HS-5 (cell line): ENCODE measurements at regions not wholly inside any gene's neighbourhood (a gene's known extent, or its start where the extent isn't known, plus 50 kb on each side); places are given as distances from the start of the nearest gene placed in this dataset.
"Not testable (repeated sequence)": the region's sequence is repeated elsewhere in the genome, so short reads cannot be mapped to it uniquely, and the experiment has no call there.

ENCODE experiments used
- DNase-seq: peaks from one replicate; pipeline ENCODE4 v3.0.0-alpha.2; 2012; ENCODE audit warnings: low read depth

DNA sequence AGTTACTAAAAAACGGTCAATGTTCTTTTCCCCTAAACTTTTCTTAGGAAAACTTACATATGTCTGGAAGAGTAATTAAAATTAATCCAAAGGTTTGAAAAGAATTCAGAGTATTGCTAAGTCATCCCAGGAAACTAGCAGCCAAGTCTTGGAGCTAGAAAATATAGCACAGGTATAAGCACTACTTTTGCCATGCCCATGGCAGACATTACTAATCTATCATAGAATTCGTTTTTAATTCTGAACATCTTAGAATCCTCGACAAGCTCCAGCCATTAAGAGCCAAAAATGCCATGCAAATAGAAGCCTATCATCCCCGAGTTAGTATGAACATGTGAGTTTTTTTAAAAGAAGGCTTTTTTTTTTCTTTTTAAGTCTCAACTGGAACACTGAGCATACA lies 395.0 kb downstream of the ZEB2 start:
- no peak for DNase-seq

DNA sequence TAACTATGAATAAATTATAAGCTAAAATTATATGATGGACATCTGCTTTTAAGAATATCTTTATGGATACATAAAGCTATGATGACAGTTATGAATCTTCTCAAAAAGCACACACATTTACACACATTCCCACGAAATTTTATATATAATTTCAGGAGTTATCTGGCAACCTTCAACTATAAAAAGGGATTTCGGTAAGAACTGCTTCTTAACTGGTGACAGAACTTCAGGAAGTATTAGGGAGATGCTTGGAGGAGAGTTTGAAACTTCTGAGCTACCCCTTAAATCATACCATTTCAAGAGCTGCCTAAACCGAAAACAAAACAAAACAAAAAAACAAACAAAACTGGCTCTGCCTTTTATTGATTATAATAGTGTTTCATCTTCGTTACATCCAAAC lies 399.4 kb downstream of the ZEB2 start:
- DNase-seq, result no peak

DNA sequence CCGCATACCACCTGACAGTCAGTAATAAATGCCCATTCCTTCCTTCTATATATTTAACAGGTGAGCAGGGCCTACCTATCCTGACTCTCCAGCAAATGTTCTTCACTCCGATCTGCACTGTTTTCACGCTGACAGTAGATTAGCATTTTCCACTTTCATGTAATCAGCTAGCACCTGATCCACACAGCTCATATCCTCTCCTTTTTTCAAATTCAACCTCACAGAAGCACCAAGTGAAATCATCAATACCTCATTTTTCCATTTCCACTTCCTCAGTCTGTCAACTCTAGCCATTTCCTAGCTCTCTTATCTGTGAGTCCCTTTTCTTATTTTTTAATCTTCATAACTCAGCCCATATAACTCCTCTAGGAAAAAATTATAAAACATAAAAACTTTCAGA lies 402.8 kb downstream of the ZEB2 start:
- no peak for DNase-seq

GRCh38 chr2:144115739-144116291 lies 404.1 kb downstream of the ZEB2 start:
- DNase-seq, result no peak

DNA sequence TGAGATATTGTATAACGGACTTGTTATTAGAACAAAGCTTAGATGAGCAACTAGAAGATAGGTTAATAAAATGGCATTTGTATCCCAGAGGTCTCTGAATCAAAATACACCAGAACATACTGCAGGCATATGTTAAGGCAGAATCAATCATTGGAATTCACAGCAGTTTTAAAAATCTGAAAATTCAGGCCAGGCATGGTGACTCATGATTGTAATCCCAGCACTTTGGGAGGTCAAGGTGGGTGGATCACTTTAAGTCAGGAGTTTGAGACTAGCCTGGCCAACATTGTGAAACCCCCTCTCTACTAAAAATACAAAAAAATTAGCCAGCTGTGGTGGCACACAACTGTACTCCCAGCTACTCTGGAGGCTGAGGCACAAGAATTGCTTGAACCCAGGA lies 405.2 kb downstream of the ZEB2 start:
- DNase-seq, result no peak

DNA sequence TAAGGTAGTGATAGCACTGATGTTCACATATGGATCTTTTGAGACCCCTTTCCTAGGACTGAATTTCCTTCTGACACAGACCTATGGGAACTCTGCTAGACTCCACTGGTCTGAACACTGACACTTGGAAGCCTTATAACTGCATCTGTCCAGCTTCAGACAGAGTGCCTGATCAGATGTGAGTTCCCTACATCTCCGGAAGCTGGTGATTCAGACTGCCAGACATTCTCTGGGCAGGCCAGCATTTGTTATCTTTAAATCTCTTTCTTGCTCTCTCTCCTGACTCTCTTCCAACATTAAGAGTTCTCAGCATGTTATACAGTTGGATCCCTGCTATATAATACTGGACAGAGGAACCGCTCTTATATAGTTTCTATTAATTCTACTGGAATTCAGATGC lies 408.5 kb downstream of the ZEB2 start:
- DNase-seq, result no peak

- not testable (repeated sequence) for DNase-seq
Observed at GRCh38 chr2:144106104-144106503, 413.8 kb downstream of the ZEB2 start.

- no peak for DNase-seq
Observed at GRCh38 chr2:144102386-144102785, 417.5 kb downstream of the ZEB2 start.

- DNase-seq, result peak; percentile 73
Observed at GRCh38 chr2:144099780-144100377, 420.0 kb downstream of the ZEB2 start.

DNA sequence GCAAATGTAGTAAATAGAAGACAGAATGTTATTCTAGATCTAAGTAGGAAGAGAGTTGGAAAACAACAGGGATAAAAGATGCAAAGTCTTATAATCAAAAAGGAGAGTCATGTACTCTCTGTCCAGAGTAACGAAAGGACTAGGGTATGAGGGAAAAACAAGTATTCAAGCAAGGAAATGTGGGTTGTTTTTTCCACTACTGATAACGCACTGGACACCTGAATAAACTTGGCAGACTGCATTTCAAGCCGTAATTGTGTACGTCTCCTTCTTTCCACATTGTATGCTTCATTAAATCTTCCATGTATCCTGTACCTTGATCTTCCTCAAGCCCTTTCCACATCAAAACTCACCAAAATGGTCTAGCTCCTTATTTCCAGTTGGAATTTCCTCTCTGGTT lies 420.6 kb downstream of the ZEB2 start:
- DNase-seq, result no peak

- DNase-seq, result no peak
Observed at GRCh38 chr2:144097440-144098225, 422.3 kb downstream of the ZEB2 start.

DNA sequence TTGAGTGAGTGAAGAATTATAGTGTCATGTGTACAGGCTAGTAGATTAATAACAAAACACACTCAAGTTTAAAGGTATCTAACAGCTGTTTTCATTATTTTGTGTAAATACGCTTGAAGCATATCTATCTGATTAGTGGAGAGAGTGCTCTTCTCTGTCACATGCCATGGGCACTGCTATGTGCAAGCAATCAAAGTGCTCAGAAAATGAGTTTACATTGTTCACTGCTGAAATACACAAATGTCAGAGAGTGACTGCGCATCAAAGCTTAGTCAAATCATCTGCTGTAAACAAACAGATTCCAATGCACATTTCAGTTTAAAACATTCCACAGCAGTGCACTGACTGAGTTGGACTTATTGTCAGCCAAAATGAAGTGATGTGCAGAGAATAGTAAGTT lies 423.4 kb downstream of the ZEB2 start:
- no peak for DNase-seq

DNA sequence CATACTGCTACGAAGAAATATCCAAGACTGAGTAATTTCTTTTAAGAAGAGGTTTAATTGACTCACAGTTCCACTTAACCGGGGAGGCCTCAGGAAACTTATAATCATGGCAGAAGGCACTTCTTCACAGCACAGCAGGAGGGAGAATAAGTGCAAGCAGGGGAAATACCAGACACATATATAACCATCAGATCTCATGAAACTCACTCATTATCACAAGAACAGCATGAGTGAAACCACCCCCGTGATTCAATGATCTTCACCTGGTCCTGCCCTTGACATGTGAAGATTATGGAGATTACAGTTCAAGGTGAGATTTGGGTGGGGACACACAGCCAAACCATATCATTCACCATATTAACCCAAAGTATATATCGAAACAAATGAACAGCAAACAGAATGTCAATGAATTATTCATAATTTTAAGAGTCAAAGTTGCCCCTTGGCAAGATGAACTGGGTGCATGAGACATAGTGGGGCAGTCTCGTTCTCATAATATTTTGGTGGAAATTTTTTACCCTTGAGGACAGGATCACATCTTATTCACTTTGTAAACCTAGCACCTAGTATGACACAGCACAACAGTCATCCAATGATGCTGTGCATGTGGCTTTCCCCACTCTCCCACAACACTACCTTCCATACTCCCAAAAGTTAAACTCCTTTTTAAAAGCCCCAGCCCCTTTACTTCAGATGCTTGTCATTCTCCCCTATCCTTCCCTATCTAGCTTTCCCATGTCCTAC lies 425.3 kb downstream of the ZEB2 start:
- no peak for DNase-seq

- DNase-seq, result no peak
Observed at GRCh38 chr2:144091622-144092021, 428.3 kb downstream of the ZEB2 start.

DNA sequence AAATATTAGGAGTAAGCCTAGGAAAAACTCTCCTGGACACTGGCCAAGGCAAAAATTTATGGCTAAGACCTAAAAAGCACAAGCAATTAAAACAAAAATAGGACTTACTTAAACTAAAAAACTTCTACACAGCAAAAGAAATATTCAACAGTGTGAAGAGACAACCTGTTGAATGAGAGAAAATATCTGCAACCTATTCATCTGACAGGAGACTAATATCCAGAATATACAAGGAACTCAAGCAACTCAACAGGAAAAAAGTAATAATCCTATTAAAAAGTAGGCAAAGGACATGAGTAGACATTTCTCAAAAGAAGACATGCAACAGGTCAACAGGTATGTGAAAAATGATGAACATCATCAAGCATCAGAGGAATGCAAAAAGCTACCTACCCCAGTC lies 431.1 kb downstream of the ZEB2 start:
- DNase-seq, result no peak

DNA sequence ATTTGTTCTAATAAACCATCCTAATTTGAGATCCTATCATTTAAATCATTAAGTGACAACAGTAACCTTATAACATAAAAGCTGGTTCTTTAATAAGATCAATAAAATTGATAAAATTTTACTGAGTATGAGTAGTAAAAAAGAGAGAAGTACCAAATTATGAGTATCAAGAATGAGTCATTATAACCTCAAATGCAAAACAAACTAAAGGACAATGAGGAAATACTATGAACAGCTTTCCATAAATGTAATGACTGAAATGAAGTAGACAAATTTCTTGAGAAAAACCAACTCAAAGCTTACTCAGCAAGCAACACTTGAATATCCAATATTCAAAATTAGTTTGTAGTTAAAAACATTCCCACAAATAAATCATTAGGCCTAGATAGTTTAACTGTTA lies 433.0 kb downstream of the ZEB2 start:
- DNase-seq, result no peak

GRCh38 chr2:144085016-144085415 lies 434.9 kb downstream of the ZEB2 start:
- no peak for DNase-seq

- peak; percentile 92 for DNase-seq
Observed at GRCh38 chr2:144084114-144084661, 435.7 kb downstream of the ZEB2 start.

DNA sequence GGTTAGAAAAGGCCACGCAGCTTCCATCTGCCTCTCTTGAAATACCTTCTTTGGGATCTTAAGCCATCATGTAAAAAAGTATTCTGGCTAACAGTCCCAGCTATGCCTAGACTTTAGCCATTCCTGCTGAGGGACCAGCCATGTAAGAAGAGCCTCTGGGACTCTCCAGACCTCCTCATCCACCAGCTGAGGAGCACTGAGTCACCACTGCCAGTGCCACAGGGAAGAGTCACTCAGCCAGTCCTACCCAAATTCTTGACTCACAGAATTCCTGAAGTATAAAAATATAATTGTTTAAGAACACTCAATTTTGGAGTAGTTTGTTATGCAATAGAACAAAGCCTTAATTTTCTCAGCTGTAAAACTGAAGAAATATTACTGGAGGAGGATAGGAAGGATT lies 436.7 kb downstream of the ZEB2 start:
- peak; percentile 79 for DNase-seq

GRCh38 chr2:144082777-144083176 lies 437.1 kb downstream of the ZEB2 start:
- DNase-seq, result no peak

- DNase-seq, result no peak
Observed at GRCh38 chr2:144082327-144082726, 437.6 kb downstream of the ZEB2 start.

- no peak for DNase-seq
Observed at GRCh38 chr2:144081272-144081671, 438.6 kb downstream of the ZEB2 start.

- DNase-seq, result peak; percentile 47
Observed at GRCh38 chr2:144079803-144080202, 440.1 kb downstream of the ZEB2 start.
